NCI-H2227 treated with DMSO at 0.1 percent for 48 hours (cell line): ENCODE measurements at regions not wholly inside any gene's neighbourhood (a gene's known extent, or its start where the extent isn't known, plus 50 kb on each side); places are given as distances from the start of the nearest gene placed in this dataset.
"Not testable (repeated sequence)": the region's sequence is repeated elsewhere in the genome, so short reads cannot be mapped to it uniquely, and the experiment has no call there.

Source experiments
- DNase-seq: peaks from one replicate; lab custom pipeline; 2025; lab: John Stamatoyannopoulos, UW

GRCh38 chr11:28815110-28815509 lies 706.9 kb downstream of the METTL15 start:
- no peak for DNase-seq

GRCh38 chr11:28808771-28809170 lies 700.6 kb downstream of the METTL15 start:
- no peak for DNase-seq

GRCh38 chr11:28799316-28799715 lies 691.1 kb downstream of the METTL15 start:
- no peak for DNase-seq

- no peak for DNase-seq
Observed at GRCh38 chr11:28798286-28798685, 690.1 kb downstream of the METTL15 start.

GRCh38 chr11:28797536-28797935 lies 689.3 kb downstream of the METTL15 start:
- DNase-seq: no peak

- no peak for DNase-seq
Observed at GRCh38 chr11:28794405-28794804, 686.2 kb downstream of the METTL15 start.

- no peak for DNase-seq
Observed at GRCh38 chr11:28793282-28793738, 685.1 kb downstream of the METTL15 start.

- DNase-seq: no peak
Observed at GRCh38 chr11:28792856-28793255, 684.7 kb downstream of the METTL15 start.

GRCh38 chr11:28787897-28788296 lies 679.7 kb downstream of the METTL15 start:
- not testable (repeated sequence) for DNase-seq

- DNase-seq: no peak
Observed at GRCh38 chr11:28777126-28777525, 668.9 kb downstream of the METTL15 start.

GRCh38 chr11:28773606-28774005 lies 665.4 kb downstream of the METTL15 start:
- DNase-seq: no peak

GRCh38 chr11:28770806-28771205 lies 662.6 kb downstream of the METTL15 start:
- no peak for DNase-seq

GRCh38 chr11:28767574-28767973 lies 659.4 kb downstream of the METTL15 start:
- DNase-seq: no peak

GRCh38 chr11:28763876-28764275 lies 655.7 kb downstream of the METTL15 start:
- DNase-seq: no peak

- no peak for DNase-seq
Observed at GRCh38 chr11:28763151-28763550, 655.0 kb downstream of the METTL15 start.

GRCh38 chr11:28760676-28761390 lies 652.6 kb downstream of the METTL15 start:
- DNase-seq: no peak

- DNase-seq: no peak
Observed at GRCh38 chr11:28759311-28759710, 651.1 kb downstream of the METTL15 start.

- DNase-seq: no peak
Observed at GRCh38 chr11:28757725-28758515, 649.7 kb downstream of the METTL15 start.

GRCh38 chr11:28756977-28757376 lies 648.8 kb downstream of the METTL15 start:
- DNase-seq: no peak

- DNase-seq: no peak
Observed at GRCh38 chr11:28743061-28743550, 634.9 kb downstream of the METTL15 start.

- no peak for DNase-seq
Observed at GRCh38 chr11:28739489-28740280, 631.5 kb downstream of the METTL15 start.

- no peak for DNase-seq
Observed at GRCh38 chr11:28738549-28738948, 630.4 kb downstream of the METTL15 start.
